GM12892 (cell line): ENCODE measurements at regions not wholly inside any gene's neighbourhood (a gene's known extent, or its start where the extent isn't known, plus 50 kb on each side); places are given as distances from the start of the nearest gene placed in this dataset.

ENCODE experiments used
- POLR2A ChIP-seq: IDR thresholded peaks from 2 replicates; pipeline ENCODE4 v1.6.1; 2011; ENCODE audit warnings: low read depth, low read length, control low read depth
- POLR2AphosphoS5 ChIP-seq: IDR thresholded peaks from 2 replicates; pipeline ENCODE4 v1.6.1; 2011; ENCODE audit warnings: low read depth, low read length, control low read depth

GRCh38 chr4:128553686-128554515, 255.6 kb upstream of the JADE1 start:
- TF ChIP-seq POLR2A: no peak
- TF ChIP-seq POLR2AphosphoS5: no peak
